Erythroblast (primary cell): ENCODE measurements at regions not wholly inside any gene's neighbourhood (a gene's known extent, or its start where the extent isn't known, plus 50 kb on each side); places are given as distances from the start of the nearest gene placed in this dataset.

Source experiments
- GATA1 ChIP-seq: IDR thresholded peaks from 2 replicates; pipeline ENCODE4 v1.6.1; 2011; ENCODE audit warnings: low read depth, mild to moderate bottlenecking, control low read depth, low read length, moderate library complexity
- POLR2A ChIP-seq: IDR thresholded peaks from 2 replicates; pipeline ENCODE4 v1.6.1; 2011; ENCODE audit warnings: mild to moderate bottlenecking, low read length

DNA sequence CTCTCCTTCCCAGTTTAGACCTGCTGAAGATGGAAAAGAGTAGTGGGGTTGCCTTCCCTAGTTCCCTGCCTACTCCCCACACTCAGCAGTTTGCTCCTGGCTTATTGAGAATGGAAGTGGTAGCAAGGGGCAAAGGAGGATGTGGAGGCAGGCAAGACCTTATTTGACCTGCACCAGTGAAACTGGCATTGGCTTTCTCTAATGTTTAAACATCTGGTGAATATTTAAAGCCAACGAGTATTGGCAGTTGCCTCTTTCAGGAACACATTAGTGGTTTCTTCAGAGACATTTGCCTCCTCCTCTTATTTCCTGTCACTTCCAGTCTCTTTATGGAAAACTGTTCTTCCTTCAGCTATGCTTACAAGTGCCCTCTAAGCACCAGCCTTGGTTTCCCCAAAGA lies 62.4 kb upstream of the VAV3 start:
- TF ChIP-seq POLR2A (no peak), GATA1 (no peak)
